ENCODE measurements at regions not wholly inside any gene's neighbourhood (a gene's known extent, or its start where the extent isn't known, plus 50 kb on each side); places are given as distances from the start of the nearest gene placed in this dataset.
"Not testable (repeated sequence)": the region's sequence is repeated elsewhere in the genome, so short reads cannot be mapped to it uniquely, and the experiment has no call there.

DNA sequence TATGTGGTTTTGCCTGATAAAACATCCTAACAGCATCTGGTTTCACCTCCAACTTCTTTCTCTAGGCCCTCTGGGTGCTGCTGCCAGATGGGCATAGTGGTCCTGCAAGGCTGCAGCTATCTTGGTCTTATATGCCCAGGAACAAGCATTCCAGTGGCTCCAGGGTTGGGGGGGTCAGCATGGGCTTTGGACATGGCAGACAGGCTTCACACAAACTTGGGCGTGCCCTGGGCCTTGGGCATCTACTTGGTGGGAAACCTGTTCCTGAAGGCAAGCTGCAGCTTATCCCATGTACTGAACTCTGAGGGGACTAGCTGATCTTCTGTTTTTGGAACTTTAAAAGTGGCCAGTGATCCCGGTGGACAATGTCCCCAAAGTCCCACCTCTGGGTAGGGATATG lies 54.9 kb upstream of the ZNF678 start:
- no peak overlapping the region for H2AFZ ChIP-seq
- no peaks in the 10 kb centered on the region for H3K9me3 ChIP-seq (ENCODE audit: insufficient read depth, low read depth)
- TF ChIP-seq EZH2 (IDR thresholded peaks at IDR 0.05; ENCODE audit: low read depth) = no peak
- TF ChIP-seq CTCF (conservative IDR thresholded peaks at IDR 0.05) = no peak
- no peak overlapping the region for H3K4me3 ChIP-seq
- H3K4me1 ChIP-seq (replicated peaks; ENCODE audit: insufficient read depth) = no peaks in the 10 kb centered on the region
- no peaks in the 10 kb centered on the region for H4K20me1 ChIP-seq (ENCODE audit: insufficient read depth)
- H3K27ac ChIP-seq = no peak overlapping the region
- DNase-seq = no peak
- no peaks in the 10 kb centered on the region for H3K36me3 ChIP-seq (ENCODE audit: low read depth)
- no peak overlapping the region for H3K4me2 ChIP-seq
- H3F3A ChIP-seq (ENCODE audit: insufficient read depth, low read depth) = no peaks in the 10 kb centered on the region
- H3K79me2 ChIP-seq (ENCODE audit: low read depth) = no peaks in the 10 kb centered on the region
- H3K27me3 ChIP-seq (ENCODE audit: insufficient read depth, low read depth) = 0 out of 2 replicates have a peak, but pooled peaks cover 4% of the 10 kb centered on the region
- POLR2A ChIA-PET (ENCODE audit: unreplicated experiment) = no interaction called here
- intact Hi-C loops (cut with micrococcal nuclease; ENCODE audit: unreplicated experiment) = no loop called here
- CTCF ChIA-PET = no interaction called here
- no peaks in the 10 kb centered on the region for H3K9me2 ChIP-seq (ENCODE audit: insufficient read depth)
- no TSS peak for BruUV-seq (replicated peaks)

- H3K27ac ChIP-seq; H3K4me2 ChIP-seq; H3K79me2 ChIP-seq (ENCODE audit: low read depth); CTCF ChIA-PET; H3K27me3 ChIP-seq (ENCODE audit: insufficient read depth, low read depth); H4K20me1 ChIP-seq (ENCODE audit: insufficient read depth); POLR2A ChIA-PET (ENCODE audit: unreplicated experiment); BruUV-seq (replicated peaks); H3K9me3 ChIP-seq (ENCODE audit: insufficient read depth, low read depth); H2AFZ ChIP-seq; intact Hi-C loops (cut with micrococcal nuclease; ENCODE audit: unreplicated experiment); H3K9me2 ChIP-seq (ENCODE audit: insufficient read depth); H3F3A ChIP-seq (ENCODE audit: insufficient read depth, low read depth); DNase-seq; H3K36me3 ChIP-seq (ENCODE audit: low read depth); H3K4me1 ChIP-seq (replicated peaks; ENCODE audit: insufficient read depth); H3K4me3 ChIP-seq: not testable (repeated sequence)
These were observed 56.6 kb upstream of the ZNF678 start for GRCh38 chr1:227506490-227507393.

GRCh38 chr1:227496045-227496444 lies 67.3 kb upstream of the ZNF678 start:
- H3F3A ChIP-seq (ENCODE audit: insufficient read depth, low read depth); H3K27me3 ChIP-seq (ENCODE audit: insufficient read depth, low read depth); H2AFZ ChIP-seq; H3K27ac ChIP-seq; H3K9me2 ChIP-seq (ENCODE audit: insufficient read depth); H3K4me1 ChIP-seq (replicated peaks; ENCODE audit: insufficient read depth); DNase-seq; POLR2A ChIA-PET (ENCODE audit: unreplicated experiment); H3K79me2 ChIP-seq (ENCODE audit: low read depth); H3K4me2 ChIP-seq; H3K4me3 ChIP-seq; H3K9me3 ChIP-seq (ENCODE audit: insufficient read depth, low read depth); H4K20me1 ChIP-seq (ENCODE audit: insufficient read depth); BruUV-seq (replicated peaks); H3K36me3 ChIP-seq (ENCODE audit: low read depth); intact Hi-C loops (cut with micrococcal nuclease; ENCODE audit: unreplicated experiment); CTCF ChIA-PET: not testable (repeated sequence)

GRCh38 chr1:227493863-227494551 lies 69.3 kb upstream of the ZNF678 start:
- H3K4me3 ChIP-seq; H4K20me1 ChIP-seq (ENCODE audit: insufficient read depth); POLR2A ChIA-PET (ENCODE audit: unreplicated experiment); BruUV-seq (replicated peaks); H3F3A ChIP-seq (ENCODE audit: insufficient read depth, low read depth); CTCF ChIA-PET; DNase-seq; H3K4me2 ChIP-seq; H3K9me2 ChIP-seq (ENCODE audit: insufficient read depth); H3K27ac ChIP-seq; H3K27me3 ChIP-seq (ENCODE audit: insufficient read depth, low read depth); H2AFZ ChIP-seq; H3K36me3 ChIP-seq (ENCODE audit: low read depth); intact Hi-C loops (cut with micrococcal nuclease; ENCODE audit: unreplicated experiment); H3K79me2 ChIP-seq (ENCODE audit: low read depth); H3K4me1 ChIP-seq (replicated peaks; ENCODE audit: insufficient read depth); H3K9me3 ChIP-seq (ENCODE audit: insufficient read depth, low read depth): not testable (repeated sequence)
